IPS-20b (cell line): ENCODE measurements at regions not wholly inside any gene's neighbourhood (a gene's known extent, or its start where the extent isn't known, plus 50 kb on each side); places are given as distances from the start of the nearest gene placed in this dataset.
"Not testable (repeated sequence)": the region's sequence is repeated elsewhere in the genome, so short reads cannot be mapped to it uniquely, and the experiment has no call there.

Experiments
- H3K27ac ChIP-seq: one replicate; pipeline ENCODE4 v1.5.1; 2013; ENCODE audit warnings: low read length
- H3K27me3 ChIP-seq: 2 replicates; pipeline ENCODE4 v1.6.1; 2013; ENCODE audit warnings: mild to moderate bottlenecking, low read length, inconsistent platforms; ENCODE audit not compliant: insufficient read depth
- H3K36me3 ChIP-seq: 2 replicates; pipeline ENCODE4 v1.6.1; 2013; ENCODE audit warnings: low read depth, mild to moderate bottlenecking, inconsistent platforms, low read length, moderate library complexity; ENCODE audit not compliant: insufficient read depth
- H3K4me1 ChIP-seq: 2 replicates; pipeline ENCODE4 v1.6.1; 2013; ENCODE audit warnings: mild to moderate bottlenecking, control low read depth, inconsistent platforms, low read length, moderate library complexity; ENCODE audit not compliant: insufficient read depth
- H3K4me3 ChIP-seq: 2 replicates; pipeline ENCODE4 v1.5.1; 2013; ENCODE audit warnings: mild to moderate bottlenecking, low read length, inconsistent platforms
- H3K9ac ChIP-seq: 2 replicates; pipeline ENCODE4 v1.6.1; 2013; ENCODE audit warnings: low read depth, mild to moderate bottlenecking, inconsistent platforms, low read length, moderate library complexity
- H3K9me3 ChIP-seq: 2 replicates; pipeline ENCODE4 v1.6.1; 2013; ENCODE audit warnings: mild to moderate bottlenecking, low read depth, low read length, inconsistent platforms; ENCODE audit not compliant: insufficient read depth

- H3K9ac ChIP-seq, H3K9me3 ChIP-seq, H3K36me3 ChIP-seq, H3K27ac ChIP-seq, H3K4me3 ChIP-seq, H3K27me3 ChIP-seq, H3K4me1 ChIP-seq: not testable (repeated sequence)
Measured at GRCh38 chr15:24331964-24332363, 343.6 kb upstream of the NPAP1 start.

- H3K4me1 ChIP-seq, H3K4me3 ChIP-seq, H3K9ac ChIP-seq, H3K27me3 ChIP-seq, H3K9me3 ChIP-seq, H3K27ac ChIP-seq, H3K36me3 ChIP-seq: not testable (repeated sequence)
Measured at GRCh38 chr15:24341876-24342275, 333.7 kb upstream of the NPAP1 start.

- not testable (repeated sequence) for H3K27ac ChIP-seq, H3K27me3 ChIP-seq, H3K9ac ChIP-seq, H3K36me3 ChIP-seq, H3K4me3 ChIP-seq, H3K9me3 ChIP-seq, H3K4me1 ChIP-seq
Measured at GRCh38 chr15:24352777-24353176, 322.8 kb upstream of the NPAP1 start.

GRCh38 chr15:24381103-24381502 lies 294.5 kb upstream of the NPAP1 start:
- not testable (repeated sequence) for H3K36me3 ChIP-seq, H3K9ac ChIP-seq, H3K27me3 ChIP-seq, H3K4me1 ChIP-seq, H3K4me3 ChIP-seq, H3K27ac ChIP-seq, H3K9me3 ChIP-seq

- H3K27ac ChIP-seq, H3K9ac ChIP-seq, H3K27me3 ChIP-seq, H3K4me1 ChIP-seq, H3K4me3 ChIP-seq, H3K36me3 ChIP-seq: not testable (repeated sequence)
- peaks cover 12% of the 10 kb centered on the region for H3K9me3 ChIP-seq
Measured at GRCh38 chr15:24385258-24385657, 290.3 kb upstream of the NPAP1 start.

- no peaks in the 10 kb centered on the region; the same call in none of the 2 replicates for H3K9me3 ChIP-seq
- no peak overlapping the region for H3K27ac ChIP-seq
- no peaks in the 10 kb centered on the region for H3K4me1 ChIP-seq
- H3K27me3 ChIP-seq, result no peaks in the 10 kb centered on the region
- H3K4me3 ChIP-seq, result no peak overlapping the region
- no peak overlapping the region for H3K9ac ChIP-seq
- H3K36me3 ChIP-seq, result no peaks in the 10 kb centered on the region
Measured at GRCh38 chr15:24394303-24394702, 281.3 kb upstream of the NPAP1 start.

GRCh38 chr15:24412649-24413048 lies 262.9 kb upstream of the NPAP1 start:
- not testable (repeated sequence) for H3K9me3 ChIP-seq, H3K4me3 ChIP-seq, H3K36me3 ChIP-seq, H3K9ac ChIP-seq, H3K27me3 ChIP-seq, H3K27ac ChIP-seq, H3K4me1 ChIP-seq

- not testable (repeated sequence) for H3K9me3 ChIP-seq, H3K27ac ChIP-seq, H3K4me1 ChIP-seq, H3K36me3 ChIP-seq, H3K27me3 ChIP-seq, H3K9ac ChIP-seq
- H3K4me3 ChIP-seq, result peak overlapping the region; percentile 53; the same call in 1 of the 2 replicates
Measured at GRCh38 chr15:24426286-24427054, 249.1 kb upstream of the NPAP1 start.

- not testable (repeated sequence) for H3K36me3 ChIP-seq, H3K4me1 ChIP-seq, H3K9me3 ChIP-seq, H3K9ac ChIP-seq, H3K27ac ChIP-seq, H3K27me3 ChIP-seq
- H3K4me3 ChIP-seq, result peak overlapping the region; percentile 53; the same call in 1 of the 2 replicates
Measured at GRCh38 chr15:24427055-24427400, 248.5 kb upstream of the NPAP1 start.

- H3K4me1 ChIP-seq, H3K9me3 ChIP-seq: not testable (repeated sequence)
Measured at GRCh38 chr15:24435075-24435820, 240.3 kb upstream of the NPAP1 start.

GRCh38 chr15:24437270-24437669 lies 238.3 kb upstream of the NPAP1 start:
- not testable (repeated sequence) for H3K27me3 ChIP-seq, H3K9ac ChIP-seq, H3K4me1 ChIP-seq, H3K36me3 ChIP-seq, H3K4me3 ChIP-seq, H3K9me3 ChIP-seq, H3K27ac ChIP-seq

More at GRCh38 chr15:24435075-24435820, 240.3 kb upstream of the NPAP1 start:
- not testable (repeated sequence) for H3K9ac ChIP-seq, H3K36me3 ChIP-seq, H3K27ac ChIP-seq, H3K4me3 ChIP-seq, H3K27me3 ChIP-seq

GRCh38 chr15:24437735-24438134 lies 237.8 kb upstream of the NPAP1 start:
- H3K9ac ChIP-seq, H3K36me3 ChIP-seq, H3K4me1 ChIP-seq, H3K27ac ChIP-seq, H3K9me3 ChIP-seq, H3K27me3 ChIP-seq, H3K4me3 ChIP-seq: not testable (repeated sequence)
